CD14-positive monocyte (primary cell): ENCODE measurements at regions not wholly inside any gene's neighbourhood (a gene's known extent, or its start where the extent isn't known, plus 50 kb on each side); places are given as distances from the start of the nearest gene placed in this dataset.

Experiments
- DNase-seq, 3 donors: peaks; one replicate each; pipeline ENCODE4 v3.0.0-alpha.2; 2011 to 2022
- H2AFZ ChIP-seq: 2 replicates; pipeline ENCODE4 v1.6.0; 2012; ENCODE audit warnings: mild to moderate bottlenecking, low read depth, low read length, inconsistent platforms; ENCODE audit not compliant: insufficient read depth, poor library complexity, severe bottlenecking
- H3K27ac ChIP-seq, 2 donors: 1 replicate in 1 of 2; 2 replicates in 1 of 2; pipeline ENCODE4 v1.5.1; 2012 to 2013; ENCODE audit warnings: low read length in 2 of 2, control low read depth in 1 of 2, inconsistent platforms in 1 of 2, low read depth in 1 of 2, mild to moderate bottlenecking in 1 of 2
- H3K27me3 ChIP-seq, 2 donors: one replicate each; pipeline versions ENCODE4 v1.6.0 to v1.6.1; 2011 to 2013; ENCODE audit warnings: low read length in 2 of 2; ENCODE audit not compliant: control insufficient read depth in 2 of 2, insufficient read depth in 2 of 2
- H3K36me3 ChIP-seq, 2 donors: replicated peaks in 1 of 2; 1 replicate in 1 of 2; 2 replicates in 1 of 2; pipeline versions ENCODE4 v1.5.1 to v1.6.1; 2012 to 2013; ENCODE audit warnings: low read length in 2 of 2, control low read depth in 1 of 2, inconsistent platforms in 1 of 2, mild to moderate bottlenecking in 1 of 2; ENCODE audit not compliant: insufficient read depth in 2 of 2, control insufficient read depth in 1 of 2
- H3K4me1 ChIP-seq, 2 donors: 1 replicate in 1 of 2; 2 replicates in 1 of 2; pipeline versions ENCODE4 v1.5.1 to v1.6.1; 2012 to 2013; ENCODE audit warnings: low read length in 2 of 2, control low read depth in 1 of 2, inconsistent platforms in 1 of 2, mild to moderate bottlenecking in 1 of 2, moderate library complexity in 1 of 2; ENCODE audit not compliant: insufficient read depth in 2 of 2, control insufficient read depth in 1 of 2
- H3K4me2 ChIP-seq: replicated peaks from 2 replicates; pipeline ENCODE3; 2012; ENCODE audit warnings: low read length, moderate library complexity, mild to moderate bottlenecking; ENCODE audit not compliant: poor library complexity, severe bottlenecking; ENCODE audit errors: extremely low read depth
- H3K4me3 ChIP-seq, 3 experiments: fragments of 200-600 bp in 1 of 3; sonication (generic) in 1 of 3; replicated peaks in 1 of 3; 1 replicate in 2 of 3; 2 replicates in 1 of 3; pipeline ENCODE4 v1.5.1; 2011 to 2013; ENCODE audit warnings: low read length in 3 of 3, mild to moderate bottlenecking in 3 of 3, control low read depth in 2 of 3, low read depth in 2 of 3, inconsistent platforms in 1 of 3, moderate library complexity in 1 of 3
- H3K79me2 ChIP-seq: 2 replicates; pipeline ENCODE4 v1.6.0; 2012; ENCODE audit warnings: mild to moderate bottlenecking, control low read depth, inconsistent platforms, low read length, moderate library complexity; ENCODE audit not compliant: insufficient read depth
- H3K9ac ChIP-seq: 2 replicates; pipeline ENCODE4 v1.6.0; 2017; ENCODE audit warnings: low read length, mild to moderate bottlenecking; ENCODE audit not compliant: insufficient read depth, poor library complexity, severe bottlenecking
- H3K9me3 ChIP-seq, 2 donors: replicated peaks in 1 of 2; 1 replicate in 1 of 2; 2 replicates in 1 of 2; pipeline versions ENCODE4 v1.5.1 to v1.6.1; 2012 to 2013; ENCODE audit warnings: low read length in 2 of 2, control low read depth in 1 of 2; ENCODE audit not compliant: control insufficient read depth in 1 of 2, insufficient read depth in 1 of 2
- H4K20me1 ChIP-seq: 2 replicates; pipeline ENCODE4 v1.6.0; 2012; ENCODE audit warnings: mild to moderate bottlenecking, low read length, control low read depth, moderate library complexity; ENCODE audit not compliant: insufficient read depth
- H3K27ac Mint-ChIP-seq, 7 donors: one replicate each; pipeline ENCODE4 v1.8.0; 2020; ENCODE audit warnings: mild to moderate bottlenecking in 7 of 7, mixed read lengths in 7 of 7, moderate library complexity in 6 of 7, inconsistent platforms in 2 of 7
- H3K27me3 Mint-ChIP-seq, 3 donors: one replicate each; pipeline ENCODE4 v1.8.0; 2021 to 2022; ENCODE audit warnings: low read depth in 3 of 3, mild to moderate bottlenecking in 3 of 3, mixed read lengths in 3 of 3, moderate library complexity in 3 of 3, inconsistent platforms in 1 of 3
- H3K36me3 Mint-ChIP-seq, 2 donors: one replicate each; pipeline ENCODE4 v1.8.0; 2020; ENCODE audit warnings: mixed read lengths in 2 of 2, inconsistent platforms in 1 of 2, mild to moderate bottlenecking in 1 of 2
- H3K4me1 Mint-ChIP-seq: one replicate; pipeline ENCODE4 v1.8.0; 2020; ENCODE audit warnings: mild to moderate bottlenecking, mixed read lengths
- H3K4me3 Mint-ChIP-seq, 2 donors: one replicate each; pipeline ENCODE4 v1.8.0; 2020; ENCODE audit warnings: mild to moderate bottlenecking in 2 of 2, mixed read lengths in 2 of 2, moderate library complexity in 1 of 2
- H3K9me3 Mint-ChIP-seq, 7 donors: one replicate each; pipeline ENCODE4 v1.8.0; 2020 to 2022; ENCODE audit warnings: mixed read lengths in 7 of 7, mild to moderate bottlenecking in 6 of 7, moderate library complexity in 6 of 7, inconsistent platforms in 2 of 7
- WGBS: methylation state at CpG from one replicate; pipeline ENCODE4 v1.1.5; 2013; ENCODE audit warnings: missing lambda C conversion rate; ENCODE audit not compliant: insufficient coverage; 5-methylcytosine and 5-hydroxymethylcytosine counted together
- intact Hi-C, 2 donors: fragments of 100-400 bp; cut with micrococcal nuclease; formaldehyde crosslinking; loops; one replicate each; pipeline versions ENCODE4 v1.15.0 to v1.15.1; 2023
- TF ChIP-seq, protein P1 (sequence below): fragments of 200-600 bp; IDR thresholded peaks from one replicate; pipeline ENCODE4 v1.8.0; 2022; ENCODE audit warnings: antibody characterized with exemption, mild to moderate bottlenecking

DNA sequence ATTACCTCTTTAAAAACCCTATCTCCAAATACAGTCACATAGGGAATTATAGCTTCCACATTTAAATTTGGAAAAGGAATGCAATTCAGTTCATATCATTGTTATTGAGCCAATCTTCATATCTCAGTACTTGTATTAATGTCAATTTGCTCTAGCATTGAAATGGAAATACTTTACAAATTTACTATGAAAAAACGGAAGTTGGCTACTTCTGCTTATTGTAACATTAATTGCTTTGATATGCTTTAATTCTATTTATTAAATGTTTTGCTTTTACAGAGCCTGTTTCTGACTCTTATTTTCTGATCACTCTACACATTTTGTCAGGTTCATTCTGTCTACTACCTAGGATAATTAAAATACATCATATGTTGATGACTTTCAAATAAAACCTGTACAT is 412.6 kb downstream of the KCNJ3 start:
- H3K27ac Mint-ChIP-seq = no peak overlapping the region

DNA sequence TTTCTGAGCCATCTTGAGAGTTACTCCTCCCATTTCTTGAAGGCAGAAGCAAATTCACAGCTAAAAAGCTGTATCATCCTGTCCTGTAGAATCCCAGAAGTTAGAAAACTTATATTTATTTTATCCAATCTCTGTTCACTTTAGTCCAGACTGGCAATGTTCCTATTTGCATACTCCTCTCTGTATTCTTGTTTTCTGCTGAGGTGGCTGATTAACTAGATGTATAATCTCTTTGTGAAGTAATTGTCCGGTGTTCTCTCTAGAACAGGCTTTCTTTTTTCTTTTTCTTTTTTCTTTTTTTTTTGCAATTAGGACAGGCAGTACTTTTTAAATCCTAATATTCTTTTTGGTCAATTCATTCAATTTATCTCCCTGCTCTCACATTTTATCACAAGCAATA is 411.0 kb downstream of the KCNJ3 start:
- no peaks in the 10 kb centered on the region for H3K4me1 Mint-ChIP-seq
- Histone ChIP-seq H3K36me3 (no peaks in the 10 kb centered on the region), H3K27ac (no peak overlapping the region), H3K4me1 (no peaks in the 10 kb centered on the region), H3K79me2 (no peaks in the 10 kb centered on the region), H3K27me3 (no peaks in the 10 kb centered on the region), H3K4me3 (no peak overlapping the region), H3K9me3 (peaks cover 0 to 3% of the 10 kb centered on the region in 2 donors), H4K20me1 (no peaks in the 10 kb centered on the region), H3K4me2 (no peak overlapping the region), H3K9ac (no peak overlapping the region), H2AFZ (no peak overlapping the region)
- no peak overlapping the region for H3K4me3 Mint-ChIP-seq
- H3K9me3 Mint-ChIP-seq = peaks cover 0 to 3% (median 2%) of the 10 kb centered on the region in 7 donors
- no peaks in the 10 kb centered on the region for H3K27me3 Mint-ChIP-seq
- DNase-seq = no peak
- no peak overlapping the region for H3K27ac Mint-ChIP-seq
- TF ChIP-seq, protein P1, sequence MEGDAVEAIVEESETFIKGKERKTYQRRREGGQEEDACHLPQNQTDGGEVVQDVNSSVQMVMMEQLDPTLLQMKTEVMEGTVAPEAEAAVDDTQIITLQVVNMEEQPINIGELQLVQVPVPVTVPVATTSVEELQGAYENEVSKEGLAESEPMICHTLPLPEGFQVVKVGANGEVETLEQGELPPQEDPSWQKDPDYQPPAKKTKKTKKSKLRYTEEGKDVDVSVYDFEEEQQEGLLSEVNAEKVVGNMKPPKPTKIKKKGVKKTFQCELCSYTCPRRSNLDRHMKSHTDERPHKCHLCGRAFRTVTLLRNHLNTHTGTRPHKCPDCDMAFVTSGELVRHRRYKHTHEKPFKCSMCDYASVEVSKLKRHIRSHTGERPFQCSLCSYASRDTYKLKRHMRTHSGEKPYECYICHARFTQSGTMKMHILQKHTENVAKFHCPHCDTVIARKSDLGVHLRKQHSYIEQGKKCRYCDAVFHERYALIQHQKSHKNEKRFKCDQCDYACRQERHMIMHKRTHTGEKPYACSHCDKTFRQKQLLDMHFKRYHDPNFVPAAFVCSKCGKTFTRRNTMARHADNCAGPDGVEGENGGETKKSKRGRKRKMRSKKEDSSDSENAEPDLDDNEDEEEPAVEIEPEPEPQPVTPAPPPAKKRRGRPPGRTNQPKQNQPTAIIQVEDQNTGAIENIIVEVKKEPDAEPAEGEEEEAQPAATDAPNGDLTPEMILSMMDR = no peak
- H3K36me3 Mint-ChIP-seq = no peaks in the 10 kb centered on the region
- WGBS = no CpG with 5 or more reads among the region's 1 CpG
- intact Hi-C loops = no loop called here

More for the DNA sequence above, 412.6 kb downstream of the KCNJ3 start:
- H3K27me3 Mint-ChIP-seq = no peaks in the 10 kb centered on the region
- H3K4me3 Mint-ChIP-seq = no peak overlapping the region
- no peak overlapping the region for H3K4me2 ChIP-seq
- WGBS = no CpG with 5 or more reads among the region's 1 CpG
- no peaks in the 10 kb centered on the region for H4K20me1 ChIP-seq
- no peak overlapping the region for H3K9ac ChIP-seq
- H3K79me2 ChIP-seq = no peaks in the 10 kb centered on the region
- intact Hi-C loops = no loop called here
- no peak overlapping the region for H3K4me3 ChIP-seq
- no peak for DNase-seq
- TF ChIP-seq, protein P1 = no peak
- H3K4me1 ChIP-seq = no peaks in the 10 kb centered on the region
- H3K9me3 ChIP-seq = peaks cover 5 to 11% of the 10 kb centered on the region in 2 donors
- H3K27me3 ChIP-seq = no peaks in the 10 kb centered on the region
- peaks cover 3 to 9% (median 5%) of the 10 kb centered on the region in 7 donors for H3K9me3 Mint-ChIP-seq
- H3K36me3 ChIP-seq = no peaks in the 10 kb centered on the region
- H3K27ac ChIP-seq = no peak overlapping the region
- H2AFZ ChIP-seq = no peak overlapping the region
- no peaks in the 10 kb centered on the region for H3K4me1 Mint-ChIP-seq
- H3K36me3 Mint-ChIP-seq = no peaks in the 10 kb centered on the region
